ENCODE measurements at regions not wholly inside any gene's neighbourhood (a gene's known extent, or its start where the extent isn't known, plus 50 kb on each side); places are given as distances from the start of the nearest gene placed in this dataset.

- Histone ChIP-seq H3K27ac (no peak overlapping the region), H3K4me3 (no peak overlapping the region)
- DNase-seq (ENCODE audit: low spot score): no peak
- TF ChIP-seq CTCF (IDR thresholded peaks at IDR 0.05): no peak
Observed at GRCh38 chr2:223500709-223501108, 101.5 kb downstream of the SCG2 start.

GRCh38 chr2:223501641-223502040, 100.5 kb downstream of the SCG2 start:
- no peak for TF ChIP-seq CTCF (IDR thresholded peaks at IDR 0.05)
- no peak overlapping the region for H3K27ac ChIP-seq
- DNase-seq (ENCODE audit: low spot score): no peak
- no peak overlapping the region for H3K4me3 ChIP-seq

- Histone ChIP-seq H3K4me3 (no peak overlapping the region), H3K27ac (no peak overlapping the region)
- TF ChIP-seq CTCF (IDR thresholded peaks at IDR 0.05): no peak
- DNase-seq (ENCODE audit: low spot score): no peak
Observed at GRCh38 chr2:223503746-223504145, 98.4 kb downstream of the SCG2 start.

GRCh38 chr2:223508372-223508771, 93.8 kb downstream of the SCG2 start:
- no peak overlapping the region for H3K4me3 ChIP-seq
- no peak for TF ChIP-seq CTCF (IDR thresholded peaks at IDR 0.05)
- no peak for DNase-seq (ENCODE audit: low spot score)
- H3K27ac ChIP-seq: peak overlapping the region; percentile 11 to 59

GRCh38 chr2:223510713-223511112, 91.4 kb downstream of the SCG2 start:
- TF ChIP-seq CTCF (IDR thresholded peaks at IDR 0.05): no peak
- Histone ChIP-seq H3K27ac (peak overlapping the region in 1 of 2 donors; percentile 60), H3K4me3 (no peak overlapping the region)
- no peak for DNase-seq (ENCODE audit: low spot score)

- no peak for TF ChIP-seq CTCF (IDR thresholded peaks at IDR 0.05)
- no peak overlapping the region for H3K4me3 ChIP-seq
Observed at GRCh38 chr2:223511168-223511567, 91.0 kb downstream of the SCG2 start.

GRCh38 chr2:223513771-223514455, 88.2 kb downstream of the SCG2 start:
- no peak for DNase-seq (ENCODE audit: low spot score)
- TF ChIP-seq CTCF (IDR thresholded peaks at IDR 0.05): no peak
- Histone ChIP-seq H3K4me3 (no peak overlapping the region), H3K27ac (no peak overlapping the region)

More at GRCh38 chr2:223511168-223511567, 91.0 kb downstream of the SCG2 start:
- peak overlapping the region in 1 of 2 donors; percentile 60 for H3K27ac ChIP-seq
- DNase-seq (ENCODE audit: low spot score): no peak
